NT2/D1 (cell line): ENCODE measurements at regions not wholly inside any gene's neighbourhood (a gene's known extent, or its start where the extent isn't known, plus 50 kb on each side); places are given as distances from the start of the nearest gene placed in this dataset.

Experiments
- DNase-seq: peaks from one replicate; pipeline ENCODE4 v3.0.0-alpha.2; 2011; ENCODE audit warnings: low read depth, low spot score
- H3K27me3 ChIP-seq: 2 replicates; pipeline ENCODE4 v1.6.0; 2011; ENCODE audit warnings: mild to moderate bottlenecking; ENCODE audit not compliant: insufficient read length, insufficient read depth
- H3K36me3 ChIP-seq: 2 replicates; pipeline ENCODE4 v1.6.1; 2011; ENCODE audit warnings: mild to moderate bottlenecking, low read length, mixed read lengths; ENCODE audit not compliant: insufficient read depth, insufficient read length
- H3K4me1 ChIP-seq: 2 replicates; pipeline ENCODE4 v1.5.1; 2011; ENCODE audit not compliant: insufficient read depth, insufficient read length
- H3K4me3 ChIP-seq: 2 replicates; pipeline ENCODE4 v1.5.1; 2011; ENCODE audit warnings: low read depth; ENCODE audit not compliant: insufficient read length
- H3K9ac ChIP-seq: 2 replicates; pipeline ENCODE4 v1.6.0; 2011; ENCODE audit warnings: low read depth; ENCODE audit not compliant: insufficient read length
- H3K9me3 ChIP-seq: 2 replicates; pipeline ENCODE4 v1.5.1; 2011; ENCODE audit warnings: mild to moderate bottlenecking, low read length; ENCODE audit not compliant: insufficient read depth
- SUZ12 ChIP-seq: IDR thresholded peaks from 2 replicates; pipeline ENCODE4 v1.6.1; 2011; ENCODE audit not compliant: insufficient read length, insufficient read depth; ENCODE audit errors: extremely low read depth
- YY1 ChIP-seq: IDR thresholded peaks from 2 replicates; pipeline ENCODE4 v1.6.1; 2011; ENCODE audit not compliant: insufficient read length, insufficient read depth
- ZNF274 ChIP-seq: IDR thresholded peaks from 2 replicates; pipeline ENCODE4 v1.6.1; 2011; ENCODE audit warnings: mild to moderate bottlenecking, low read depth, low read length

- no peaks in the 10 kb centered on the region for H3K4me1 ChIP-seq
- TF ChIP-seq SUZ12 (no peak), ZNF274 (no peak)
- no peak overlapping the region for H3K9ac ChIP-seq
- H3K36me3 ChIP-seq, result no peaks in the 10 kb centered on the region
- H3K27me3 ChIP-seq, result no peaks in the 10 kb centered on the region
- no peaks in the 10 kb centered on the region for H3K9me3 ChIP-seq
- DNase-seq, result no peak
- H3K4me3 ChIP-seq, result no peak overlapping the region
These were observed 53.5 kb upstream of the FN1 start for GRCh38 chr2:215489288-215489848.

GRCh38 chr2:215487002-215487372 lies 51.1 kb upstream of the FN1 start:
- TF ChIP-seq SUZ12 (no peak), ZNF274 (no peak), YY1 (no peak)
- no peak for DNase-seq

DNA sequence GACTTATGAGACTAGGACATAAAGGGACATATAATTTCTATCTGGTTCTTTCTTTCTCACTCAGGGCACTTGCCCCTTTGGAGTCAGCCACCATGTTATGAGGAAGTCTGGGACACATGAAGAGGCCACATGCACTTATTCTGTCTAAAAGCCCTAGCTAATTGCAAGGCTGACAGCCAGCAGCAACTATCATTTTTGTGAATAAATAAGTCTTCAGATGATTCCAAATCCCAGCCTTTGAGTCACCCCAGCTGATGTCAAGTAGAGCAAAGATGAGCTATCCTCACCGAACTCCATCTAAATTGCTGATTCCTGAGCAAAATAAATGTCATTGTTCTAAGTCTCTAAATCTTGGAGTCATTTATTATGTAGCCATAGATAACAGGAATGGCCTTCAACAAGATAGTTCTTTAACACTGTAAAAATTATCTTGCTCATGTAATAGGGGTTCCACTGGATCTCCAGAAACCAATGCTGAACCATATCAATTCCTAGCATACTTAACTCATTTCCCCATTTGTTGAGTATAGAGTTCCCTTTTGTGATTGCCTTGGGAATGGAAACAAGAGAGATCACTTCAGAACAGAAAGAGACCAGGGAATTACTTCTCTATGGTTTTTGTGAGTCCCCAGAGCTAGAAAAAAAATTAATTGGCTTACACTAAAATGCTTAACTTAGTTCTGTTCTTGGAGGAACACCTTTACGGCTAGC lies 50.6 kb upstream of the FN1 start:
- Histone ChIP-seq H3K27me3 (no peaks in the 10 kb centered on the region), H3K9ac (no peak overlapping the region), H3K4me3 (no peak overlapping the region), H3K4me1 (no peaks in the 10 kb centered on the region), H3K36me3 (no peaks in the 10 kb centered on the region), H3K9me3 (no peaks in the 10 kb centered on the region)
- no peak for DNase-seq
- no peak for TF ChIP-seq YY1

More at GRCh38 chr2:215487002-215487372, 51.1 kb upstream of the FN1 start:
- Histone ChIP-seq H3K9me3 (no peaks in the 10 kb centered on the region), H3K27me3 (no peaks in the 10 kb centered on the region), H3K4me3 (no peak overlapping the region), H3K9ac (no peak overlapping the region), H3K4me1 (no peaks in the 10 kb centered on the region), H3K36me3 (no peaks in the 10 kb centered on the region)
